Loucy (cell line): ENCODE measurements at regions not wholly inside any gene's neighbourhood (a gene's known extent, or its start where the extent isn't known, plus 50 kb on each side); places are given as distances from the start of the nearest gene placed in this dataset.

Experiments used
- CTCF ChIP-seq: fragments of 200-600 bp; sonication (generic); conservative IDR thresholded peaks from 2 replicates; pipeline ENCODE4 v1.5.1; 2014; ENCODE audit warnings: mild to moderate bottlenecking, antibody characterized with exemption, low read length
- EZH2phosphoT487 ChIP-seq: fragments of 200-600 bp; IDR thresholded peaks from 2 replicates; pipeline ENCODE4 v1.6.1; 2018; ENCODE audit warnings: antibody characterized with exemption, mild to moderate bottlenecking, moderate library complexity, borderline replicate concordance

GRCh38 chr14:65860956-65861611, 448.6 kb downstream of the FUT8 start:
- TF ChIP-seq CTCF = no peak
- TF ChIP-seq EZH2phosphoT487 = no peak
